A204.1 (cell line): ENCODE measurements at regions not wholly inside any gene's neighbourhood (a gene's known extent, or its start where the extent isn't known, plus 50 kb on each side); places are given as distances from the start of the nearest gene placed in this dataset.

Experiments
- FAIRE-seq: peaks from 2 replicates; lab custom pipeline; 2012; peaks lifted over from hg19 to GRCh38; lab: Jason Lieb, UNC

- no peak for FAIRE-seq
Observed at GRCh38 chr10:108849688-108850087, 1073.6 kb downstream of the XPNPEP1 start.

DNA sequence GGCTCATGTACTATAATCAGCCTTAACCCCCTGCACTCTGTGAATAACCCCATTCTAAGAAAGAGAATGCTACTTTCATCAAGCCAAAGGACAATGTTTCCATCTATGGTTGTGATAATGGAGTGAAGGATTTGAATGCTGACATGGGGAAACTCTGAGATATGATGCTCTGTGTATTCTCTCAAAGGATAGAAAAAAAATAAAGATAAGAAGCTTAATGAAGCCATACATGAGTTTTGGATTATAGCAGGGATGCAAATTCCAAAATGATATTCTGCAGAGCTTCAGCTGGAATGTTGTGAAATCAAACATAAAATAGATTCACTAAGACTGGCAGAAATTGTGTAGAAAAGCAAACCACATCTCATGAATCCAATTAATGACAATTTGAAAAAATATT is 1074.1 kb downstream of the XPNPEP1 start:
- no peak for FAIRE-seq

- no peak for FAIRE-seq
Observed at GRCh38 chr10:108848046-108848445, 1075.3 kb downstream of the XPNPEP1 start.

DNA sequence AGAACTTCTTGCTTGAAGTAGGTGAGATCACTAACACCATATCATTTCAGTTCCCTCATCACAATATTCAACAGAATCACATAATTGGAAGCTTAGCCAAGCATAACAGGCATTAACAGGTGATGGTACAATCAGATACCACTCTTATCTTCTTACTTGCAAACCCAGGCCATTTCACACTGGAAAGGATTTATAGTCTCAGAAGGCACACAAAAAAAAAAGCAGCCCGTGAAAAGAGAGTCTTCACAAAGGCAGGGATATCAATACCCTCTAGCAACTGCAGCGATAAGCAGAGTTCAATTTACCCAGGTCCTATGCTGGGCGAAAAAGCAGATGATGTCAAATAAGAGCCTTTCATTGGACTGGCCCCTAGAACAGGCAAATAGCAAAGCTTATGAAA is 1082.4 kb downstream of the XPNPEP1 start:
- no peak for FAIRE-seq

- FAIRE-seq = no peak
Observed at GRCh38 chr10:108836362-108836761, 1086.9 kb downstream of the XPNPEP1 start.

DNA sequence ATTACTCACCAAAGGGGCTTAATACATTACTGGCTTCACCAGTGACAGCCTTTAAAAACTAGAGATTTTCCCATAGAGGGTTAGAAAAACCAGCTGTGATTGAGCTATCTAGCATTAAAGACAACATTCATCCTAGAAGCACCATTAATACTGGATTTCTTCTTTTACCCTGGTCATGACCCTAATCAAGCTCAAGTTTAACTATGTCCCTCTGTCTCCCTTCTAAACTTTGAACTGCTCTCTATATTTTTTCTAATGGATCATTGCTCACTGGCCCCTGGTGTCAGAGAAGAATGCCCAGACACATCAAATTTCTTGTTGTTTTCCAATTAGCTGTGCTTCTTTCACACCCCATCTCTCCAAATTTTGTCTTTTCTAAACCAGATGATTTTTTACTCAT is 1101.3 kb downstream of the XPNPEP1 start:
- no peak for FAIRE-seq

GRCh38 chr10:108819302-108819701 is 1104.0 kb downstream of the XPNPEP1 start:
- FAIRE-seq = no peak

DNA sequence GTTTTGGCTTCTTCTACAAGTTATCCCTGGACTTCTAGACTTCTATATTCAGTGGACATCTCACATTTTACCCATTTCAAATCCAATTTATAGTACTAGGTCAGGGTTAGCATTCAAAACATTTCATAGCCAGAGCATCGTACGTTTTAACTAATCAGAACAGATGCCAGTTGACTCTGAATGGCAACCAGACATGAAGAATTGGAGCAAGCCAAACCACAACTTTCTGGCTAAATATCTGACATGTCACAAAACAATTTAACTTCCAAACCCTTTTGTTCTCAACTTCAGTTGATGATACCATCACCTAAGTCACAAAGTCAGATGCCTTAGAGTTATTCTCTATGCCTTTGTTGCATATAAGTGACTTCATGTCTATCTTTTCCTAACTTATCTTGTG is 1105.7 kb downstream of the XPNPEP1 start:
- no peak for FAIRE-seq

DNA sequence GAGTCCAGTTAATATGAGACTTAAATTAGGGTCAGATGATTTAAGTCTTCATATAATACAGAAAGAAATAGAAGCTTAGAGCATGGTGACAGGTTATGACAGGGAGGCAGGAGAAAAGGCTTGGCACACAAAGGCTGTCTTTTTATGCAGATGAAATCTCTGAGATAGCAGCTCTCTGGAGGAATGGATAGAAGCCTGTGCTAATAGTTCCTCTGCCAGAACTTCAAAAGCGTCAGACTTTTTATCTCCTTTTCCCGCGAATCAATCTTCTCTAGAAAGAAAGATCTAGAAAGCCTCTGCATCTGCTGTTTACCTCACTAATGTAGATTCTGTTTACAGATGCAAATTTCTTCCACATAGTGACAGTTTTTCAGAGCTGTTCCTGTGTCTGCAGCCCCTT is 1106.2 kb downstream of the XPNPEP1 start:
- no peak for FAIRE-seq

GRCh38 chr10:108812906-108813305 is 1110.4 kb downstream of the XPNPEP1 start:
- no peak for FAIRE-seq

- no peak for FAIRE-seq
Observed at GRCh38 chr10:108812296-108812695, 1111.0 kb downstream of the XPNPEP1 start.

- FAIRE-seq = no peak
Observed at GRCh38 chr10:108808228-108808627, 1115.1 kb downstream of the XPNPEP1 start.

DNA sequence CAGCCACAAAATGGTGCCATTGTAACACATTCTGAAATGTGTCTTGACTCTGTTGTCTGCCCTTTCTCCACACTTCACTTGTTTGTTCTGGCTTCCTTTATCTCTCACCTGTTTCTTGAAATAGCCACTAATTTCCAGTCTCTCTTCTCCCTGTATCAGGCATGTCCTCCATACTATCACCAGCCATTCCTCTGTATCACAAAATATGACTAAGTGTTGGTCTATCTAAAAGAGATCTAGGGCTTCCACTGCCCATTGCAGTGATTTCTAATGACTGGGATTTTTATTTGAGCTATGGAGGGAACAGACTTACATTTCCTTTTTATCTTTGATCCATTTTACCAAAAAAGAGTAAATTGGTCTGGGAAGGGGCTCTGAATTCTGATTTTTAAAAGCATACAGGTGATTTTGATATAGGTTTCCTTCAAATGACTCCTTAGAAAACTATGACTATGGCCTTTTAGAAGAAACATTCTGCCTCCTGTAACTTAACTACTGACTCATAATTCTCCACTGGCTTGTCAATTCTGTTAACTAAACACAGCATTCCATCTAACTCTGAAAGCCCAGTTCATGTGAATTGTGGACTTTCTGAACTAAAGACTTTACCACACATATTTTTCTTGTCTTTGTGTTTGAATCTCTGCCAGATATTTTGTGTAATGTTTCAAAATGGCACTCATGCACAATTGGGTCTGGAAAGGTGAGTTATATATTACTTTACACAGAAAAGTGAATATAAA is 1121.4 kb downstream of the XPNPEP1 start:
- FAIRE-seq = no peak

- FAIRE-seq = no peak
Observed at GRCh38 chr10:108801220-108801619, 1122.1 kb downstream of the XPNPEP1 start.

DNA sequence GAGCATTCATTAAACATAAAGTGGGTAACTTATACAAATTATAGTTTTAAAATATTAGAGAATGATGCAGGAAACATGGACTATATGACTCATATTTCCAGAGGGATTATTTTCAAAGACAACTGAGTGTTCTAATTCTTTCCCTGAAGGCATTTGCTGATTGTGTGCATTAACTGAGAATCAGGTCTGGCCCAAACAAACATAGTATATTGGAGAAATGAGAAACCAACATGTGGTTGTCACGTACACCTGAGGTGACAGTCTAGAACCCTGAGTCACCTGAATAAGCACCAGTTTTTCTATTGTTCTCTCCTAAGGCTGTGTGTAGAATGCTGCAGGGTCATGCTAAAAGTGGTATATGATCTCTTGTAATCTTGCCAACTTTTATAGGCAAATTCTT is 1125.7 kb downstream of the XPNPEP1 start:
- FAIRE-seq = no peak

GRCh38 chr10:108791794-108792474 is 1131.4 kb downstream of the XPNPEP1 start:
- no peak for FAIRE-seq

DNA sequence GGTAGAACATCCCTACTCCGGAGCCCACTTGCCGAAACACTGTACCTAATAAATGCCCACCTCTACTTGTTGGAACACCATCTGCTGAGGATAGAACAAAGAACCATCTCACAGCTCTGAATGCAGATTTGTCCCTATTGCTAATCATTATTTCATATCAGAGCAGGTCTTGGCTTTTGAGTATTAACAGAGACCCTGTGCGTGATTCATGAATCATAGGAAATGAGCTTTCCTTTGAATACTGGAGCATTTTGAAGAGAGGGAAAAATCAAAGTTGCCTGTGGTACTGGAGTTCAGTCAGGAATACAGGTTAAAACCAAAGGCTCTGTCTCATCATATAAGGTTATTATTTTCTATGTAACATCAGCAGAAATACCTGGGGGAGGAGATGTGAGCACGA is 1132.3 kb downstream of the XPNPEP1 start:
- no peak for FAIRE-seq

DNA sequence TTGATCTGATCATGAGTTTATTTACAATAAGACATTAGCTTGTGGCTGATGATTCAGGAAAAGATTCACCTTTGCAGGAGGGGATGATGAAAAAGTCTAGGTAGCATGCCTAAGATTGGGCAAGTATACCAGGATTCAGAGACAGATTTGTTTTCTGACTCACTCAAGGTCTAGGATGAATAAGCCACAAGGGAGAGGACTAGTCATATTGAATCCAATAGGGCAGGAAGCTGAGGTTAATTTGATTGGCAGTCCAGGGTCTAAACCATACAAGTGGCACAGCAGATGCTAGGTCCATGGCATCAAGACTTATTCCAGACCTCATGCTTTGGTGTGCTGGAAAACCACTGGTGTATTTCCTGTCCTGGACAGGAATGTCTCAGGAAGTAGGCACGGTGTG is 1133.4 kb downstream of the XPNPEP1 start:
- no peak for FAIRE-seq

DNA sequence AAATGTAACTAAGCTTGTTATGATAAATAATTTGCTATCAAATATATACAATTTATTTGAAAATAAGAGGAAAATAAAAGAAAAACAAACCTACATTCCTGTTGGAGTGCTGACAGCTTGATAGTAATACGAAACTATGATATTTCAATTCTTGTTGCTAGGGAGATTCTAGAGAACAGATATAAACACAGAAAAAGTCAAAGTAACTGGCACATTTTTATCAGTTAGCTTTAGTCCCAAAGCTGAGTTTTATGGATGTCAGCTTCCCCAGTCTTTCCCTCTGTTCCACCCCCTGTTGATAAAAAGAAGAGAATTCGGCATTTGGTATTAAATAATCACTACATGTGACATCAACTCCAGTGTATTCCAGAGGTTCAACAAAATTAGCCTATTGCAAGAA is 1134.0 kb downstream of the XPNPEP1 start:
- FAIRE-seq = no peak

DNA sequence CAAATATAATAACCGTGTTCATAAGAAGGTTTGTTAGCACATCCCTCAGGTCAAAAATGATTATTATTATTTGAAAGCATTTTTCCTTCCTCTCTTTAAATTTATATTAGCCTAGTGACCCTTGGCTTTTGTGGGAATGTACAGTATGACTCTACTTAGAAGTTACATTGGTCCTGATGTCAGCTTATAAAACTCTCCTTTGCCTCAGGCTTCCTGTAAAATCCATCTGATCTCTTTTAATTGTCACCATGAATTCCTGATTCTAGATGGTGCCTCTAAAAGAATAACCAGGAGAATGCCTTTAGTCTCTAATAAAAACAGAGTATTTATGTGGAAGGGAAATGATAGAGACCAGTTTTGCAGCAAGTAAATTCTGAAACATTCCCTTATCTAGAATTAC is 1134.4 kb downstream of the XPNPEP1 start:
- no peak for FAIRE-seq

DNA sequence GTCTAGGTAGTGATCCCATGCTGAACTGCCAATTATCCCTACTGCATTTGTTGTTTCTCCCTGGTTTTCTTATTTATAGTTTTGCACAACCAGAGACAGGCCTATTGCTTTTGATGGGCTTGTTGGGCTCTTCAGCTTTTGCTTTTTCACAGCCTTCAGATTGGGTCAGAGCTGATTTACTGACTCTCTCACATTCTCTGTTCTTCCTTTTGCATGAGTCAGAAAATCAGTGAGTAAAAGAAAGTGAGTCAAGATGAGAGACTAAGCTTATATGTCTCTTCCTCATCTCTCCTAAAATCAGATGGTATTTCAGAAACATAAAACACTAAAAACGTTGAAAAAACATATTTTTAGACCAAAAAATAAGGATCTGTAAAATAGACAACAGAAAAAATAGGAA is 1135.4 kb downstream of the XPNPEP1 start:
- no peak for FAIRE-seq

DNA sequence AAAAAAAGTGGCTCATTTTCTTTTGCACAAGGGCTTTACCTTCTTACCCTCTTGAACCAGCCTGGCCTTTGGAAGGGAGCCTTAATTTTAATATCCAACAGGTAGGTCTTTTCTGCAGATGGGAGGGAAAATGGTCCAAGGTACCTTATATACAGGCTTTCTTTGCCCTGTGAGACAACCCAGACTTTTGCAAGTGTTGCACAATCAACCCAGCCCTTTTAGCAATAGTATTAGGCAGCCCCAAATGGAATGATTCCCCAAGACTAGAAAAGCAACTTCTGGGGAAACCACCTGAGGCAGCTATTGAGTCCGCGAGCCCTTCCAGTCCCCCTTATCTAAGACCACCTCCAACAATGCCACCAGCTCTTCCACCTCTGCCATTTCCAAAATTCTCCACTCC is 1138.3 kb downstream of the XPNPEP1 start:
- FAIRE-seq = no peak

DNA sequence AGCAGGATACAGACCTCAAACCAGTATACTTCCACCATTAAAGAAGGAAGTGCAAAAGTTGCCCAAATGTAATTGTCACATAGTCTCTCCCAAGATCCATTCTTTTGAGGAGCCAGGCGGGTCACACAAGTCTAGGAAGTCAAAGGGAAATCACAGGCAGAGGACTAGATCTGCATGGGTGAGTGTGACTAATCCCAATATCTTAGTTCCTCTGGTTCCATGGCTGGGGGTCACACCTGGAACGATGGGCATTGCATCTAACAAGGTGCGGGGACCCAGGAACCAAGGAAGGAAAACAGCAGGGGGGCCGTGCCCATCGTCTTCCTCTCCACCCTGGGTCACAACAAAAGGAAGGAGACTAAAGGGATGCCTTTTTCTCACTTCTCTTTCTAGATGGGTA is 1138.8 kb downstream of the XPNPEP1 start:
- no peak for FAIRE-seq

- FAIRE-seq = no peak
Observed at GRCh38 chr10:108783897-108784296, 1139.4 kb downstream of the XPNPEP1 start.
